SK-MEL-5 (cell line): ENCODE measurements at regions not wholly inside any gene's neighbourhood (a gene's known extent, or its start where the extent isn't known, plus 50 kb on each side); places are given as distances from the start of the nearest gene placed in this dataset.

Experiments used
- DNase-seq: peaks from one replicate; pipeline ENCODE4 v3.0.0-alpha.2; 2016; ENCODE audit warnings: low read depth, low spot score
- in situ Hi-C: cut with HindIII; loops from 2 replicates; pipeline ENCODE4 v1.10.0; 2016; ENCODE audit warnings: low sequenced_read_pairs, high pct_unique_total_duplicates, low pct_unique_long_range_greater_than_20kb

DNA sequence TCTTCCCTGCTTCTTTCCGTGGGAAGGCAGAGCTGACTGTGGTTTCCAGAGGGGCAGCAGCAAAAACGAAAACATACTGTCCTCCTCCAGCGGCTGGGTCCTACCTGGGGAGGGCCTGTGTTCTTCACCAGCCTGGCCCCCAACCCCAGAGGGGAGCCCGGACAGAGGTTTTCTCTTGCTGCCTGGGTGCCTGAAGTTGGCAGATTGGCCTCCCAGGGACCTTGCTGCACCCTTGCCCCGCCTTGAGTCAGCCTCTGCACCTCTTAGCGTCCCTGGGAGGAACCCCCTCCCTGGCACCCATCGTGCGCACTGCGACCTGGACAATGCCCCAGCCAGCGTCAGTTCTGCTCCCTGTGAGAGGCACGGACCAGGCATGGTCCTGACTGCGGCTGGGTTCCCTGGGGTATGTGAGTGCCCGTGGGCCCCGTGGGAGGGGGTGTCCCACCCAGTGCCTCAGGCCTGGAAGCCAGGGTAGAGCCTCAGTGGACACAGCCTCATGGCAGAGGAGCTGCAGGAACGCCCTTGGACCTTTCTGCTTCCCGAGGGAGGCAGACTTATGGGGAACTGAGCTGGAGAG lies 56.8 kb upstream of the PRR23E start:
- DNase-seq, result no peak
- in situ Hi-C loops, result no loop called here

DNA sequence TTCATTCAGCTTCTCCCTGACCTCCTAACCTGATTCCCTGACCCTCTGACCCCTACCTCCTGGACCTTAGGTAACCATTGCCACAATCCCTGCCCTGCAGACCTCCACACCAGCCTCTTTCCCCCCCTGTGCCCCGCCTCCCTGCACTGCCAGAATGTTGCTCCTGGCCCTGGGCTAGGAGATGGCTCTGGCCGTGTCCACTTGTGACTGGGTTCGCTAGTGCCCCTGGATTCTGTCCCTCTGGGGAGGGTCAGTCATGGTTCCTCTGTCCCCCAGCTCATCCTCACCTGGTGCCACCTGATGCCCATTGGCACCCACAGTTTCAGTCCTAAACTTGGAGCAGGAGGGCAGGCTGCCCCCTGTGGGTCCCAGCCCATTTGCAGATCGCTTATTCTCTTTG lies 56.2 kb upstream of the PRR23E start:
- DNase-seq, result no peak
- in situ Hi-C loops, result no loop called here

DNA sequence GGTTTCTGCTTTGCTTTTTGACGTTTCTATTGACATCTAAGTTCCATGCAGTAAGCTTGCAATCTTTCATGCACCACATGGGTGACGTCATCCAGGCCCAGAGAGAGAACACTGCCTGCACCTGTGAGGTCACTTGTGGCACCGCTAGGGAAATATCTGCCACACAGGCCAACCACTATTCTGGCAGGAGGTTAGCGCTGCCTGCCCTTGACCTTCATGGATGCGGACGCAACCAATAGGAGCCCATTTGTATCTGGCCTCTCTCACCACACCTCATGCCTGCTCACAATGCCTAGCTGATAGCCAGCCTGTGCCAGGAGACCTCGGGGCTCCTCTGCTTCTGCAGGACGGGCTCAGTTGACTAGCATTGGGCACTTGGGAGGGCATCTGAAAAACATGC lies 55.8 kb upstream of the PRR23E start:
- in situ Hi-C loops, result no loop called here
- DNase-seq, result no peak

DNA sequence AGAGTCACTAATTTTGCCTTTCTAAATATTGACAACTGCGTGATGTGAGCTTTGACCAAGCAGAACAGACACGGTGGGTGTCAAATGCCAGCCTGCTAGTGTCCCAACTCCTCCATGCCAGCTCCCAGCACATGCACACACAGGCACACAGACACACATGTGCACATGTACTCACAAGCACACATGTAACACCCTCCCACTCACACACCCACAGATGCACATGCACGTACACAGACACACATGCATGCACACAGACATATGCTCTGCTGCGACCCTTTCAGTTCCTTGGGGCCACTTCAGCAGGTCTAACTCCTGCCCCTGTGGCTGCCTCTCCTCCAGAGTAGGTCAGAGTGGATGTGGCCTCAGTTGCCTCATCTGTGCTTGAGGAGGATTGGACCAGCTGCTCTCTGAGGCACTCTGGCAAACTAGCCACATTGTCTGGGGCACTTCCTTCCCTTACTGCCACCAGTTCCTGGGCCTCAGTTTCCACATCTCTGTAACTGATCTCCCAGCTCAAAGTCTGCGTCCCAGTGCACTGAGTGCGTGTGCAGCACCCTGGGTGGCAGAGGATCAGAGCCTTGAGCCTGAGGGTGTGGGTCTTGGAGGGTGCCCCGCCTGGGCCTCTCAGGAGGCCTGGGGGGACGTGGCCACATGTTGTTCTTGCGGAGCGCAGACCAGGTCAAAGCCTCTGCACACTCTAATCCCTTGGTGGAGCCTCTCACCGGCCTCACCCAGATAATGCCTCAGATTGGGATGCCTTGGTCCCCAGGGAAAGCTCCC lies 55.0 kb upstream of the PRR23E start:
- in situ Hi-C loops, result no loop called here
- no peak for DNase-seq

DNA sequence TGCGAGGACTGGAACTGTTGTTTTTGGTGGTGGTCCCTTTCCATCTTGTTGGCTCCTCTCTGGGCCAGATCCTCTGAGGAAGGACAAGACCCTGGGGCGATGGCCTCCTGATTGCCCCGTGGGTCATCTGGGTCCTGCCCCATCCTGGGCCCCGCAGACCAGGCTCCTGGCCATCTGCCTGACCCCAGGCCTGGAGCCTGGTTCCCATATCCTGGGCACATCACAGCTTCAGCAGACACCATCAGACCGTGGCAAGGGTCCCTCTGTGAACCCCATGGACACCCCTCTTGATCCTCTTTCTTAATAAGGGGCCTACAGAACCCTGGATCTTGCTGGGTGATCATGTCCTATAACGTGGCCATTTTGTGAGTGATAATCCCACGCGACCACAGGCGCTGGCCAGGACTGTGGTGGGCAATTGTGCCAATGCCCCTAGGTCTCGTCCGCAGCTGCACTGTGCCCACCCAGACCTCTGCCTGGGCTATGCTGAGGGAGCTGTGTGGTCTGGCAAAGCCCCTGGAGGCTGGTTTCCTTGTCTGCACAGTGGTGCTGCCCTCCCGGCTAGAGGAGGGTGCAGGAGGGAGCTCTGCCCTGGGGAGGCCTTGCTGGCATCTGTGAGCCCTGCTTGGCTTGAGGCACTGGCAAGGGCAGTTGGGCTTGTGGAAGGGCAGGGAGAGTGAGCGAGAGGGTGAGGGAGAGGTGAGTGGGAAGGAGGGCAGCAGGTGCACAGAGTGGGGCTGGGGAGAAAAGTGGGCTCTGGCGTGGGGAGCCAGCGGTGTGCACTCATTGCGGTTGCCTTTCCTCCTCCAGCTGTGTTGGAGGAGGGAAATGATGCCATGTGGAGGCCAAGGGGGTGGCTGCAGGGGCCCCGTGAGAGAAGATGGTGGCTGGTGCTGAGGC lies 53.1 kb upstream of the PRR23E start:
- DNase-seq, result no peak
- in situ Hi-C loops, result no loop called here

DNA sequence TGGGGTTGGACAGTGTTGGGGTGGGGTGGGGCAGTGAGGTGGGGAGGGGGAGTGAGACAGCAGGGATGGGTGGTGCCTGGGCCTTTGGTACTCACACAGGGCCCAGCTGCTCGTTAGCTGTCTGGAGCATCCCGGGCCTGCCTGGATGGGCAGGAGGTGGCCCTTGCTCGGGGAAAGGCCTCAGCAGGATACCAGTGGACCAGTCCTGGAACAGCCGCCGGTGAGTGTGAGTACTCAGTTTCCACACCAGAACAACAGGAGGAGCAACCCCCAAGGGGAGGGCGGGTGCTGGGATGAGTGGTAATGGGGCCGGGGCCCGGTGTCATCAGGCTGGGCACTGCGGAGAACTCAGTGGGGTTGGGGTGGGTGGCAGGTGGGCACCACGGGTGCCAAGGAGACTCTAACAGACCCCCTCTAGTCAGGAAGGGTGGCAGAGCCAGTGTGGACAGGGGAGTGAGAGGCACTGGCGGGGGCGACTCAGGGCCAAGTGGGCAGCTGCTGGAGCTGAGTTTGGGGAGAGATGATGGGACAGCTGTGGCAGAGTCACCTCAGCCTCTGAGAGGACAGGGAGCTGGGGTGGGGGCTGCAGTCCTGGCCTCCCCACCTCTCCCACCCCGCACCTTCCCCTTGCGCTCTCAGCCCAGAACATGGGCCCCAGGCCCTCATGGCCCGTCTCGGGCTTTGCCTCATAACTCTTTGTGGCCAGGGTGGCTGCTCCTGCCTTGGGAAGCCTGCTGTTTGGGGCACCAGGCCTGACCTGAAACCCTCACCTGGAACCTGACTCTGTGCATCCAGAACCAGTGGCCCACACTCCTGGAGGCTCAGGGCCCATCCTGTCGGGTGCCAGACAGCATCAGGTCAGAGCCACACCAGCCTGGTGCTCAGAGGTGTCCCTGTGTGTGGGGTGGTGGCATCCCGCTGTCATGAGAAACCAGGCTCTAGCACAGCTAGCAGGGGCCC lies 52.1 kb upstream of the PRR23E start:
- no peak for DNase-seq
- in situ Hi-C loops, result no loop called here

DNA sequence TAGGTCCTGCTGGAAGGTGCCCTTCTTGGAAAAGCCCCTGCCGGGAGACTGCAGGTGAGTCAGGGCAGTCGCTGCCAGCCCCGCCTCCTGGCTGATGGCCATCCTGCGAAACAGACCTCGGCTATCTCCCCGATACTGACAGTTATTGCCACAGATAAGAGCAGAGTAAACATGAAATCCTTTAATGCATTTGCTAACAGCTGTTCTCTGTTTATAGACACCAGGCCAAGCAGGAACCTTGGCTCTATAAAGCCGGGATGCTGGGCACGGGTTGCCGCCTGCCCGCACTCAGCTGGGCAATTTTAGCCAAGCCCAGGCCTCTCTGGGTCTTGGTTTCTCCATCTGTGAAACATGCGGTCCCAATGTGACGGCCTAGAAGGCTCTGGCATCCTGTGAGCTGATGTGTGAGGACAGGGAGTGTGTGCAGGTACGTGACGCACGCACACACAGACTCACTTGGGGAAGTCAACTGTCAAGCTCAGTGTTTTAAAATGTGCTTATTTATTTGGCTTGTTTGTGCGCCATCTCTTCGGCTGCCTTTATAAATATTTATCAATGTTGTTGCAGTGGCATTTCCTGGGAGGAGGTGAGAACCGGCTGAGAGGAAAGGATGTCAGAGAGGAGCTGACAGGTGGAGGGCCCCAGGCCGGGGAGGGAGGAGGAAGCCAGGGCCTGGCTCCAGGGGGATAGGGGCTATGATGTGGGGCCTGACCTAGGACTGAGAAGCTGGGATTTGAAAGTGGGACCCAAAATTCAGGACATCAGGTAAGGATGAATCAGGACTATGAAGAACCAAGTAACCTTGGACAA lies 50.8 kb upstream of the PRR23E start:
- in situ Hi-C loops, result no loop called here
- no peak for DNase-seq
